ENCODE measurements at regions not wholly inside any gene's neighbourhood (a gene's known extent, or its start where the extent isn't known, plus 50 kb on each side); places are given as distances from the start of the nearest gene placed in this dataset.

DNA sequence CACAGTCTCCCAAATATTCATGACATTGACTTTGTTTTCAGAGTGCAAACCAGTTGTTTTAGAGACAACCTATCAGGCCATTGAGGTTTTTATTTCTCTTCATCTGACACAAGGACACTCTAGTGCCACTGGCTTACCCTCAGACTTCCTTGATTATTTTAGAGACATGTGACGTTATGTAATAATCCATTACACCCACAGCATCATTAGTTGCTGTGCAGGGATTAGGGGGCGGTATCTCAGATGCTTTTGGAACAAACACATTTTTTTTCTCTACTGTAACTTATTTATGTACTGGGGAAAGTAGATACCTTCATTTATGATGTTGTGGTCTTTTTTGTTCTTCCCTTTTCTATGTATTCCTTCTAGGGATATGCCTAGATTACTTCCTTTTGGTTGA, 2293.1 kb downstream of the PCDH7 start:
- Histone ChIP-seq H3K27me3 (ENCODE audit: low read length) (no peaks in the 10 kb centered on the region), H2AFZ (ENCODE audit: low read length) (no peak overlapping the region), H3K79me2 (ENCODE audit: low read length) (no peaks in the 10 kb centered on the region), H3K36me3 (ENCODE audit: low read depth, low read length) (no peaks in the 10 kb centered on the region), H3K9me3 (ENCODE audit: low read length) (no peaks in the 10 kb centered on the region), H3F3A (ENCODE audit: low read length, unreplicated experiment) (no peaks in the 10 kb centered on the region), H4K20me1 (ENCODE audit: low read length) (no peaks in the 10 kb centered on the region), H3K9ac (ENCODE audit: low read length) (no peak overlapping the region), H3K4me1 (ENCODE audit: insufficient read depth, low read length) (no peaks in the 10 kb centered on the region), H3K9me2 (replicated peaks; ENCODE audit: low read length) (no peaks in the 10 kb centered on the region), H3K27ac (ENCODE audit: low read length) (no peak overlapping the region), H3K4me3 (ENCODE audit: low read length) (no peak overlapping the region), H3K4me2 (ENCODE audit: low read length) (no peak overlapping the region)
- no TSS peak for BruUV-seq (replicated peaks)
- ChIA-PET CTCF (no interaction called here), POLR2A (ENCODE audit: unreplicated experiment) (no interaction called here)
- ATAC-seq (no peak), DNase-seq (no peak)
- intact Hi-C loops (cut with micrococcal nuclease): no loop called here
- TF ChIP-seq EZH2phosphoT487 (IDR thresholded peaks at IDR 0.05; ENCODE audit: borderline replicate concordance, low read length): no peak
- TF ChIP-seq, protein P1, sequence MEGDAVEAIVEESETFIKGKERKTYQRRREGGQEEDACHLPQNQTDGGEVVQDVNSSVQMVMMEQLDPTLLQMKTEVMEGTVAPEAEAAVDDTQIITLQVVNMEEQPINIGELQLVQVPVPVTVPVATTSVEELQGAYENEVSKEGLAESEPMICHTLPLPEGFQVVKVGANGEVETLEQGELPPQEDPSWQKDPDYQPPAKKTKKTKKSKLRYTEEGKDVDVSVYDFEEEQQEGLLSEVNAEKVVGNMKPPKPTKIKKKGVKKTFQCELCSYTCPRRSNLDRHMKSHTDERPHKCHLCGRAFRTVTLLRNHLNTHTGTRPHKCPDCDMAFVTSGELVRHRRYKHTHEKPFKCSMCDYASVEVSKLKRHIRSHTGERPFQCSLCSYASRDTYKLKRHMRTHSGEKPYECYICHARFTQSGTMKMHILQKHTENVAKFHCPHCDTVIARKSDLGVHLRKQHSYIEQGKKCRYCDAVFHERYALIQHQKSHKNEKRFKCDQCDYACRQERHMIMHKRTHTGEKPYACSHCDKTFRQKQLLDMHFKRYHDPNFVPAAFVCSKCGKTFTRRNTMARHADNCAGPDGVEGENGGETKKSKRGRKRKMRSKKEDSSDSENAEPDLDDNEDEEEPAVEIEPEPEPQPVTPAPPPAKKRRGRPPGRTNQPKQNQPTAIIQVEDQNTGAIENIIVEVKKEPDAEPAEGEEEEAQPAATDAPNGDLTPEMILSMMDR (conservative IDR thresholded peaks at IDR 0.05; ENCODE audit: low read depth, low read length): no peak
- TF ChIP-seq EZH2 (IDR thresholded peaks at IDR 0.05; ENCODE audit: low read length, unreplicated experiment): no peak

GRCh38 chr4:33025236-33025635, 2305.1 kb downstream of the PCDH7 start:
- Histone ChIP-seq H3F3A (ENCODE audit: low read length, unreplicated experiment) (no peaks in the 10 kb centered on the region), H3K9ac (ENCODE audit: low read length) (no peak overlapping the region), H3K9me3 (ENCODE audit: low read length) (no peaks in the 10 kb centered on the region), H2AFZ (ENCODE audit: low read length) (no peak overlapping the region), H3K27me3 (ENCODE audit: low read length) (no peaks in the 10 kb centered on the region), H3K4me2 (ENCODE audit: low read length) (no peak overlapping the region), H3K4me1 (ENCODE audit: insufficient read depth, low read length) (no peaks in the 10 kb centered on the region), H3K79me2 (ENCODE audit: low read length) (no peaks in the 10 kb centered on the region), H3K27ac (ENCODE audit: low read length) (no peak overlapping the region), H3K9me2 (replicated peaks; ENCODE audit: low read length) (no peaks in the 10 kb centered on the region), H4K20me1 (ENCODE audit: low read length) (no peaks in the 10 kb centered on the region), H3K4me3 (ENCODE audit: low read length) (no peak overlapping the region), H3K36me3 (ENCODE audit: low read depth, low read length) (no peaks in the 10 kb centered on the region)
- CTCF ChIA-PET: no interaction called here
- TF ChIP-seq, protein P1 (conservative IDR thresholded peaks at IDR 0.05; ENCODE audit: low read depth, low read length): no peak
- TF ChIP-seq EZH2 (IDR thresholded peaks at IDR 0.05; ENCODE audit: low read length, unreplicated experiment): no peak
- no peak for TF ChIP-seq EZH2phosphoT487 (IDR thresholded peaks at IDR 0.05; ENCODE audit: borderline replicate concordance, low read length)
- POLR2A ChIA-PET (ENCODE audit: unreplicated experiment): no interaction called here
- intact Hi-C loops (cut with micrococcal nuclease): no loop called here
- BruUV-seq (replicated peaks): no TSS peak
- no peak for DNase-seq
- ATAC-seq: no peak

DNA sequence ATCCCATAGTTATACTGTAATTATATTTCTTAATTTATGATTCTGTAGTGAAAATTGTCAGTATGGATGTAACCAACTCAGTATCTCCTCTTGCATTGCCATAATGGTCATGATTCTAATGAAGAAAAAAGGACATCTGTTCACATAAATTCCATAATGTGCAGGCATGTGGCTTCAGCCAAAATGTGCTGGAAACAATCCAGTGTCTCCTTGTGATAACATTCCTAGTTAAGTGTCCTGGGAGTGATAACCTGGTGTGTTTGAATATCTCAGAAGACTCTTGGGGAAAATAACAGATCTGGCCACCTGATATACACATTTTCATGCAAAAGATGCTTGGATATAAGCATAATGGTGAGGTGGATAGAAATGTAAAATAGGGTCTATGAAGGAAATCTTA, 2309.8 kb downstream of the PCDH7 start:
- Histone ChIP-seq H3K27ac (ENCODE audit: low read length) (no peak overlapping the region), H3K4me2 (ENCODE audit: low read length) (no peak overlapping the region), H3K4me1 (ENCODE audit: insufficient read depth, low read length) (no peaks in the 10 kb centered on the region), H3K36me3 (ENCODE audit: low read depth, low read length) (no peaks in the 10 kb centered on the region), H3K4me3 (ENCODE audit: low read length) (no peak overlapping the region), H3K9me3 (ENCODE audit: low read length) (no peaks in the 10 kb centered on the region), H2AFZ (ENCODE audit: low read length) (no peak overlapping the region), H3K79me2 (ENCODE audit: low read length) (no peaks in the 10 kb centered on the region), H3F3A (ENCODE audit: low read length, unreplicated experiment) (no peaks in the 10 kb centered on the region), H3K9ac (ENCODE audit: low read length) (no peak overlapping the region), H3K9me2 (replicated peaks; ENCODE audit: low read length) (no peaks in the 10 kb centered on the region), H3K27me3 (ENCODE audit: low read length) (no peaks in the 10 kb centered on the region), H4K20me1 (ENCODE audit: low read length) (no peaks in the 10 kb centered on the region)
- DNase-seq (no peak), ATAC-seq (no peak)
- no TSS peak for BruUV-seq (replicated peaks)
- ChIA-PET POLR2A (ENCODE audit: unreplicated experiment) (no interaction called here), CTCF (no interaction called here)
- no peak for TF ChIP-seq EZH2 (IDR thresholded peaks at IDR 0.05; ENCODE audit: low read length, unreplicated experiment)
- TF ChIP-seq, protein P1 (conservative IDR thresholded peaks at IDR 0.05; ENCODE audit: low read depth, low read length): no peak
- TF ChIP-seq EZH2phosphoT487 (IDR thresholded peaks at IDR 0.05; ENCODE audit: borderline replicate concordance, low read length): no peak
- intact Hi-C loops (cut with micrococcal nuclease): no loop called here
